Osteoblast (primary cell): ENCODE measurements at regions not wholly inside any gene's neighbourhood (a gene's known extent, or its start where the extent isn't known, plus 50 kb on each side); places are given as distances from the start of the nearest gene placed in this dataset.

Experiments used
- DNase-seq: peaks from one replicate; pipeline ENCODE4 v3.0.0; 2011; ENCODE audit warnings: low spot score, mixed read lengths; ENCODE audit not compliant: insufficient read length; ENCODE audit errors: missing footprints
- H2AFZ ChIP-seq: 2 replicates; pipeline ENCODE4 v1.6.0; 2011; ENCODE audit warnings: mild to moderate bottlenecking, low read length
- H3K27ac ChIP-seq: 2 replicates; pipeline ENCODE4 v1.5.1; 2011; ENCODE audit warnings: mild to moderate bottlenecking, low read depth, low read length, moderate library complexity
- H3K27me3 ChIP-seq: 2 replicates; pipeline ENCODE4 v1.6.0; 2012; ENCODE audit warnings: mild to moderate bottlenecking, control low read depth, inconsistent platforms, low read length, moderate library complexity; ENCODE audit not compliant: insufficient read depth
- H3K36me3 ChIP-seq: 2 replicates; pipeline ENCODE4 v1.5.1; 2011; ENCODE audit warnings: mild to moderate bottlenecking, low read length, control low read depth, moderate library complexity; ENCODE audit not compliant: insufficient read depth
- H3K4me1 ChIP-seq: 2 replicates; pipeline ENCODE4 v1.5.1; 2011; ENCODE audit warnings: mild to moderate bottlenecking, low read length, control low read depth, moderate library complexity; ENCODE audit not compliant: insufficient read depth
- H3K4me2 ChIP-seq: 2 replicates; pipeline ENCODE4 v1.6.0; 2011; ENCODE audit warnings: mild to moderate bottlenecking, low read length; ENCODE audit not compliant: insufficient read depth
- H3K4me3 ChIP-seq: fragments of 200-600 bp; sonication (generic); 3 replicates; pipeline ENCODE4 v1.5.1; 2012; ENCODE audit warnings: mild to moderate bottlenecking, low read length, inconsistent platforms; ENCODE audit not compliant: insufficient read depth
- H3K79me2 ChIP-seq: 2 replicates; pipeline ENCODE4 v1.6.0; 2012; ENCODE audit warnings: mild to moderate bottlenecking, low read length, control low read depth, inconsistent platforms; ENCODE audit not compliant: insufficient read depth
- H3K9me3 ChIP-seq: 2 replicates; pipeline ENCODE4 v1.5.1; 2011; ENCODE audit warnings: low read depth, low read length, control low read depth
- H4K20me1 ChIP-seq: 2 replicates; pipeline ENCODE4 v1.6.0; 2012; ENCODE audit warnings: mild to moderate bottlenecking, low read length, control low read depth; ENCODE audit not compliant: insufficient read depth
- TF ChIP-seq, protein P1 (sequence below): IDR thresholded peaks from 2 replicates; pipeline ENCODE4 v1.5.1; 2011; ENCODE audit warnings: mild to moderate bottlenecking, low read depth, low read length, moderate library complexity; ENCODE audit errors: extremely low read depth

DNA sequence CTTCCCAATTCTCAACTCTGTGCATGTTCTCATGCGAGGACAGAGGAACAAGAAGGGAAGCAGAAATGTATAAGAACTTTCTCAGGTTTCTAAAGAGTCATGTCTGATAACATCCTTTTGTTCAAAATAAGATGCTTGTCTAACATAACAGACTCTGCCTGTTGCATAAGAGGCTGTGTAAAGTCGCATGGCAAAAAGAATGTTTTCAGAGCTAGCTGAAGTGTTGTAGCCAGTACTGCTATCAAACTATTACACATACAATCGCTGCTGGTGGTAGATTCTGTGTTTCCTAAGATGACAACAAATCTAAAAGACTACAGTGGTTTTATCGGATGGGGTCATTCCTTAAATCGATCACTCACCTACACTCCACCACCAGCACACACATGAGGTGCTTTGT is 487.5 kb downstream of the IRS1 start:
- H3K9me3 ChIP-seq = no peaks in the 10 kb centered on the region
- no peaks in the 10 kb centered on the region for H4K20me1 ChIP-seq
- H3K79me2 ChIP-seq = no peaks in the 10 kb centered on the region
- no peak overlapping the region for H3K4me2 ChIP-seq
- no peaks in the 10 kb centered on the region for H3K36me3 ChIP-seq
- H2AFZ ChIP-seq = no peak overlapping the region
- DNase-seq = no peak
- TF ChIP-seq, protein P1, sequence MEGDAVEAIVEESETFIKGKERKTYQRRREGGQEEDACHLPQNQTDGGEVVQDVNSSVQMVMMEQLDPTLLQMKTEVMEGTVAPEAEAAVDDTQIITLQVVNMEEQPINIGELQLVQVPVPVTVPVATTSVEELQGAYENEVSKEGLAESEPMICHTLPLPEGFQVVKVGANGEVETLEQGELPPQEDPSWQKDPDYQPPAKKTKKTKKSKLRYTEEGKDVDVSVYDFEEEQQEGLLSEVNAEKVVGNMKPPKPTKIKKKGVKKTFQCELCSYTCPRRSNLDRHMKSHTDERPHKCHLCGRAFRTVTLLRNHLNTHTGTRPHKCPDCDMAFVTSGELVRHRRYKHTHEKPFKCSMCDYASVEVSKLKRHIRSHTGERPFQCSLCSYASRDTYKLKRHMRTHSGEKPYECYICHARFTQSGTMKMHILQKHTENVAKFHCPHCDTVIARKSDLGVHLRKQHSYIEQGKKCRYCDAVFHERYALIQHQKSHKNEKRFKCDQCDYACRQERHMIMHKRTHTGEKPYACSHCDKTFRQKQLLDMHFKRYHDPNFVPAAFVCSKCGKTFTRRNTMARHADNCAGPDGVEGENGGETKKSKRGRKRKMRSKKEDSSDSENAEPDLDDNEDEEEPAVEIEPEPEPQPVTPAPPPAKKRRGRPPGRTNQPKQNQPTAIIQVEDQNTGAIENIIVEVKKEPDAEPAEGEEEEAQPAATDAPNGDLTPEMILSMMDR = no peak
- no peaks in the 10 kb centered on the region for H3K27me3 ChIP-seq
- H3K4me1 ChIP-seq = peaks cover 3% of the 10 kb centered on the region
- no peak overlapping the region for H3K4me3 ChIP-seq
- H3K27ac ChIP-seq = no peak overlapping the region

- H3K27ac ChIP-seq = no peak overlapping the region
- TF ChIP-seq, protein P1 = no peak
- no peak for DNase-seq
These were observed 489.5 kb downstream of the IRS1 start for GRCh38 chr2:226310146-226310545.

GRCh38 chr2:226308986-226309385 is 490.6 kb downstream of the IRS1 start:
- H3K4me1 ChIP-seq = peaks cover 3% of the 10 kb centered on the region
- TF ChIP-seq, protein P1 = no peak

More at GRCh38 chr2:226310146-226310545, 489.5 kb downstream of the IRS1 start:
- Histone ChIP-seq H3K4me1 (peaks cover 3% of the 10 kb centered on the region), H3K36me3 (no peaks in the 10 kb centered on the region), H3K4me3 (no peak overlapping the region), H3K79me2 (no peaks in the 10 kb centered on the region), H3K27me3 (no peaks in the 10 kb centered on the region), H3K4me2 (no peak overlapping the region), H3K9me3 (no peaks in the 10 kb centered on the region), H2AFZ (peak overlapping the region; percentile 40), H4K20me1 (no peaks in the 10 kb centered on the region)

GRCh38 chr2:226308323-226308680 is 491.3 kb downstream of the IRS1 start:
- H2AFZ ChIP-seq = no peak overlapping the region
- H3K27ac ChIP-seq = no peak overlapping the region
- H3K27me3 ChIP-seq = no peaks in the 10 kb centered on the region
- no peaks in the 10 kb centered on the region for H3K79me2 ChIP-seq
- DNase-seq = no peak
- H3K36me3 ChIP-seq = no peaks in the 10 kb centered on the region
- H3K9me3 ChIP-seq = no peaks in the 10 kb centered on the region
- H3K4me3 ChIP-seq = no peak overlapping the region
- H4K20me1 ChIP-seq = no peaks in the 10 kb centered on the region
- no peak overlapping the region for H3K4me2 ChIP-seq
- H3K4me1 ChIP-seq = peaks cover 3% of the 10 kb centered on the region
- TF ChIP-seq, protein P1 = no peak

More at GRCh38 chr2:226308986-226309385, 490.6 kb downstream of the IRS1 start:
- no peak overlapping the region for H3K27ac ChIP-seq
- no peak for DNase-seq
- no peaks in the 10 kb centered on the region for H3K9me3 ChIP-seq
- H4K20me1 ChIP-seq = no peaks in the 10 kb centered on the region
- no peaks in the 10 kb centered on the region for H3K36me3 ChIP-seq
- no peaks in the 10 kb centered on the region for H3K27me3 ChIP-seq
- no peak overlapping the region for H3K4me3 ChIP-seq
- H3K79me2 ChIP-seq = no peaks in the 10 kb centered on the region
- no peak overlapping the region for H3K4me2 ChIP-seq
- H2AFZ ChIP-seq = no peak overlapping the region
